ENCODE measurements at regions not wholly inside any gene's neighbourhood (a gene's known extent, or its start where the extent isn't known, plus 50 kb on each side); places are given as distances from the start of the nearest gene placed in this dataset.

GRCh38 chr13:99063952-99064351 is 86.1 kb upstream of the DOCK9 start:
- no peaks in the 10 kb centered on the region for H3K4me1 ChIP-seq (ENCODE audit: control insufficient read depth in 1 of 2, insufficient read depth in 2 of 2, low read length in 2 of 2)
- peak overlapping the region in 1 of 2 donors; percentile 81 for H3K4me3 Mint-ChIP-seq
- peaks cover 5% of the 10 kb centered on the region for H3K4me1 Mint-ChIP-seq
- no peaks in the 10 kb centered on the region for H4K20me1 ChIP-seq (ENCODE audit: insufficient read depth, low read length)
- no peak for TF ChIP-seq CTCF (IDR thresholded peaks at IDR 0.05)
- H3K4me3 ChIP-seq (replicated peaks in 1 of 3; ENCODE audit: low read depth in 2 of 3, low read length in 3 of 3) = no peak overlapping the region
- no peak overlapping the region for H3K27ac ChIP-seq (ENCODE audit: low read depth in 1 of 2, low read length in 2 of 2)
- no peaks in the 10 kb centered on the region for H3K79me2 ChIP-seq (ENCODE audit: insufficient read depth, low read length)
- no peaks in the 10 kb centered on the region for H3K36me3 ChIP-seq (replicated peaks in 1 of 2; ENCODE audit: control insufficient read depth in 1 of 2, insufficient read depth in 2 of 2, low read length in 2 of 2)
- intact Hi-C loops (cut with micrococcal nuclease) = loop anchor here in 1 of 2 donors (5.0 kb wide), 1 partner anchor 78 kb away; no protein-coding TSS in a partner anchor
- WGBS (ENCODE audit: insufficient coverage) = no CpG with 5 or more reads among the region's 1 CpG
- peak in 1 of 3 donors; percentile 16 for DNase-seq
- H3K4me2 ChIP-seq (replicated peaks; ENCODE audit: extremely low read depth, low read length, poor library complexity, severe bottlenecking) = no peak overlapping the region
- H3K9ac ChIP-seq (ENCODE audit: insufficient read depth, low read length, poor library complexity, severe bottlenecking) = no peak overlapping the region
- no peaks in the 10 kb centered on the region for H3K36me3 Mint-ChIP-seq
- peaks cover 92 to 97% (median 92%) of the 10 kb centered on the region in 3 donors for H3K27me3 Mint-ChIP-seq (ENCODE audit: low read depth in 3 of 3)
- H3K27me3 ChIP-seq (ENCODE audit: control insufficient read depth in 2 of 2, insufficient read depth in 2 of 2, low read length in 2 of 2) = peaks cover 95 to 99% of the 10 kb centered on the region in 2 donors
- peaks cover 0 to 39% of the 10 kb centered on the region in 2 donors for H3K9me3 ChIP-seq (replicated peaks in 1 of 2; ENCODE audit: control insufficient read depth in 1 of 2, insufficient read depth in 1 of 2, low read length in 2 of 2)
- H2AFZ ChIP-seq (ENCODE audit: insufficient read depth, low read depth, low read length, poor library complexity, severe bottlenecking) = no peak overlapping the region
- peaks cover 0 to 24% (median 17%) of the 10 kb centered on the region in 7 donors for H3K9me3 Mint-ChIP-seq
- H3K27ac Mint-ChIP-seq = no peak overlapping the region

GRCh38 chr13:99064624-99065234 is 86.9 kb upstream of the DOCK9 start:
- H3K9ac ChIP-seq (ENCODE audit: insufficient read depth, low read length, poor library complexity, severe bottlenecking) = no peak overlapping the region
- Mint-ChIP-seq H3K4me3 (peak overlapping the region in 1 of 2 donors; percentile 83), H3K9me3 (peaks cover 0 to 24% (median 16%) of the 10 kb centered on the region in 7 donors), H3K4me1 (peaks cover 5% of the 10 kb centered on the region), H3K36me3 (no peaks in the 10 kb centered on the region), H3K27me3 (ENCODE audit: low read depth in 3 of 3) (peaks cover 89 to 96% (median 92%) of the 10 kb centered on the region in 3 donors), H3K27ac (peak overlapping the region in 1 of 7 donors; percentile 1)
- intact Hi-C loops (cut with micrococcal nuclease) = loop anchor here in 1 of 2 donors (5.0 kb wide), 1 partner anchor 78 kb away; no protein-coding TSS in a partner anchor
- no peaks in the 10 kb centered on the region for H3K79me2 ChIP-seq (ENCODE audit: insufficient read depth, low read length)
- H3K4me1 ChIP-seq (ENCODE audit: control insufficient read depth in 1 of 2, insufficient read depth in 2 of 2, low read length in 2 of 2) = no peaks in the 10 kb centered on the region
- H3K4me2 ChIP-seq (replicated peaks; ENCODE audit: extremely low read depth, low read length, poor library complexity, severe bottlenecking) = no peak overlapping the region
- no peak overlapping the region for H2AFZ ChIP-seq (ENCODE audit: insufficient read depth, low read depth, low read length, poor library complexity, severe bottlenecking)
- TF ChIP-seq CTCF (IDR thresholded peaks at IDR 0.05) = no peak
- H3K4me3 ChIP-seq (replicated peaks in 1 of 3; ENCODE audit: low read depth in 2 of 3, low read length in 3 of 3) = no peak overlapping the region
- H3K9me3 ChIP-seq (replicated peaks in 1 of 2; ENCODE audit: control insufficient read depth in 1 of 2, insufficient read depth in 1 of 2, low read length in 2 of 2) = peaks cover 0 to 34% of the 10 kb centered on the region in 2 donors
- H3K27me3 ChIP-seq (ENCODE audit: control insufficient read depth in 2 of 2, insufficient read depth in 2 of 2, low read length in 2 of 2) = peaks cover 95 to 99% of the 10 kb centered on the region in 2 donors
- no CpG with 5 or more reads among the region's 5 CpGs for WGBS (ENCODE audit: insufficient coverage)
- H3K27ac ChIP-seq (ENCODE audit: low read depth in 1 of 2, low read length in 2 of 2) = no peak overlapping the region
- H4K20me1 ChIP-seq (ENCODE audit: insufficient read depth, low read length) = no peaks in the 10 kb centered on the region
- no peaks in the 10 kb centered on the region for H3K36me3 ChIP-seq (replicated peaks in 1 of 2; ENCODE audit: control insufficient read depth in 1 of 2, insufficient read depth in 2 of 2, low read length in 2 of 2)
- no peak for DNase-seq

All from CD14-positive monocyte (primary cell).